ENCODE measurements at regions not wholly inside any gene's neighbourhood (a gene's known extent, or its start where the extent isn't known, plus 50 kb on each side); places are given as distances from the start of the nearest gene placed in this dataset.

DNA sequence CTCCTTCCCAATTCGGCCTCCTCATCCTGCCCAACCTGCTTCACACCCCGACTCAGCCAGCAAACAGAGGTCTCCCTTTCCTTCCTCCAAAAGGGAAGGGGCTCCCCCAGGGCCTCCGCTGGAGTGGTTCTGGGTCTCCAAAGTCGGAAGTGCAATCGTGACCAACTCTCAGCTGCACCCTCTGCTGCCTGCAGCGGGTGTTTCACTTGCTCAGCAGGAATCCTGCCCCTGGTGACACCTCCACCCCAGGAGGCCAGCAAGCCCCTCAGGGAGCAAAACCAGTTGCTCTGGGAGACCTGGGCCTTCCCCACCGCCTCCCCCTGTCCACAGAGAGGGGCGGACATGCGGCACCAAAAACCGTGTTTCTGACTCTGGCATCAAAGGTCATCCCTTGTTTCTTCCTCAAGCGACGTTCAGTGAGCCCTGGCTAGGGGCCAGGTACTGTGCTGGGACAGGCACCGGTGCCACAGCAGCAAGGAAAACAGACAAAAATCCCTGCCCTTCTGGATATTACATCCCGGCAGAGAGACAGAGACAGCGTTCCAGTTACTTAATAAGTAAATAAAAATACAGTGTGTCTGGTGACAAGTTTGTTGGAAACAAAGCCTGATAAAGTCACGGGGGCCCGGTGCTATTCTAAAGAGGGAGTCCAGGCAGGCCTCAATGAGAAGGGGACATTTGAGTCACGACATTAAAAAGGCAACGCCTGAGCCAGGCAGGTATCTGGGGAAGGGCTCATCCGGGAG is 219.0 kb downstream of the BMP7 start:
- TF ChIP-seq EP300 (IDR thresholded peaks at IDR 0.05) = no peak
- TF ChIP-seq, protein P1, sequence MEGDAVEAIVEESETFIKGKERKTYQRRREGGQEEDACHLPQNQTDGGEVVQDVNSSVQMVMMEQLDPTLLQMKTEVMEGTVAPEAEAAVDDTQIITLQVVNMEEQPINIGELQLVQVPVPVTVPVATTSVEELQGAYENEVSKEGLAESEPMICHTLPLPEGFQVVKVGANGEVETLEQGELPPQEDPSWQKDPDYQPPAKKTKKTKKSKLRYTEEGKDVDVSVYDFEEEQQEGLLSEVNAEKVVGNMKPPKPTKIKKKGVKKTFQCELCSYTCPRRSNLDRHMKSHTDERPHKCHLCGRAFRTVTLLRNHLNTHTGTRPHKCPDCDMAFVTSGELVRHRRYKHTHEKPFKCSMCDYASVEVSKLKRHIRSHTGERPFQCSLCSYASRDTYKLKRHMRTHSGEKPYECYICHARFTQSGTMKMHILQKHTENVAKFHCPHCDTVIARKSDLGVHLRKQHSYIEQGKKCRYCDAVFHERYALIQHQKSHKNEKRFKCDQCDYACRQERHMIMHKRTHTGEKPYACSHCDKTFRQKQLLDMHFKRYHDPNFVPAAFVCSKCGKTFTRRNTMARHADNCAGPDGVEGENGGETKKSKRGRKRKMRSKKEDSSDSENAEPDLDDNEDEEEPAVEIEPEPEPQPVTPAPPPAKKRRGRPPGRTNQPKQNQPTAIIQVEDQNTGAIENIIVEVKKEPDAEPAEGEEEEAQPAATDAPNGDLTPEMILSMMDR (IDR thresholded peaks at IDR 0.05) = no peak
